Osteoblast (primary cell): ENCODE measurements at regions not wholly inside any gene's neighbourhood (a gene's known extent, or its start where the extent isn't known, plus 50 kb on each side); places are given as distances from the start of the nearest gene placed in this dataset.

Experiments
- DNase-seq: peaks from one replicate; pipeline ENCODE4 v3.0.0; 2011; ENCODE audit warnings: low spot score, mixed read lengths; ENCODE audit not compliant: insufficient read length; ENCODE audit errors: missing footprints
- H2AFZ ChIP-seq: 2 replicates; pipeline ENCODE4 v1.6.0; 2011; ENCODE audit warnings: mild to moderate bottlenecking, low read length
- H3K27ac ChIP-seq: 2 replicates; pipeline ENCODE4 v1.5.1; 2011; ENCODE audit warnings: mild to moderate bottlenecking, low read depth, low read length, moderate library complexity
- H3K27me3 ChIP-seq: 2 replicates; pipeline ENCODE4 v1.6.0; 2012; ENCODE audit warnings: mild to moderate bottlenecking, control low read depth, inconsistent platforms, low read length, moderate library complexity; ENCODE audit not compliant: insufficient read depth
- H3K36me3 ChIP-seq: 2 replicates; pipeline ENCODE4 v1.5.1; 2011; ENCODE audit warnings: mild to moderate bottlenecking, low read length, control low read depth, moderate library complexity; ENCODE audit not compliant: insufficient read depth
- H3K4me1 ChIP-seq: 2 replicates; pipeline ENCODE4 v1.5.1; 2011; ENCODE audit warnings: mild to moderate bottlenecking, low read length, control low read depth, moderate library complexity; ENCODE audit not compliant: insufficient read depth
- H3K4me2 ChIP-seq: 2 replicates; pipeline ENCODE4 v1.6.0; 2011; ENCODE audit warnings: mild to moderate bottlenecking, low read length; ENCODE audit not compliant: insufficient read depth
- H3K4me3 ChIP-seq: fragments of 200-600 bp; sonication (generic); 3 replicates; pipeline ENCODE4 v1.5.1; 2012; ENCODE audit warnings: mild to moderate bottlenecking, low read length, inconsistent platforms; ENCODE audit not compliant: insufficient read depth
- H3K79me2 ChIP-seq: 2 replicates; pipeline ENCODE4 v1.6.0; 2012; ENCODE audit warnings: mild to moderate bottlenecking, low read length, control low read depth, inconsistent platforms; ENCODE audit not compliant: insufficient read depth
- H3K9me3 ChIP-seq: 2 replicates; pipeline ENCODE4 v1.5.1; 2011; ENCODE audit warnings: low read depth, low read length, control low read depth
- H4K20me1 ChIP-seq: 2 replicates; pipeline ENCODE4 v1.6.0; 2012; ENCODE audit warnings: mild to moderate bottlenecking, low read length, control low read depth; ENCODE audit not compliant: insufficient read depth
- TF ChIP-seq, protein P1 (sequence below): IDR thresholded peaks from 2 replicates; pipeline ENCODE4 v1.5.1; 2011; ENCODE audit warnings: mild to moderate bottlenecking, low read depth, low read length, moderate library complexity; ENCODE audit errors: extremely low read depth

DNA sequence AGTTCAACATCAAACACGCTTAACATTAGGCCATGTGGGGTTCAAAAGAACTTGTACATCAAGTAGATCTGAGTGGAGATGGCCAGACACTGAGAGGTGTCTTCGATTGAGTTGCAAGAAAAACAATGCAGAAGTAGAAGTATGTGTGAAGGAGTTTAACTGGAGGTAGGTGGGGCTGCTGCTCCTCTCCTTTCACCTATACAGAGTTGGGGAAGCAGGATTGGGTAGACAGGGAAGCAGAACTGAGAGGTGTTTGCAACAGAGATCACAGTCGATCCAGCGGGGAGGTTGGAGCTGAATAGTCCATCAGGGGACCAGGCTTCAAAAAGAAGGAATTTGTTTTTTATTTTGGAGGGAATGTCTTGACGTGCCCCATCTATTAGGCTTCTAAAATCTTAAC is 61.7 kb upstream of the SLC27A6 start:
- no peaks in the 10 kb centered on the region for H3K27me3 ChIP-seq
- H3K27ac ChIP-seq, result no peak overlapping the region
- DNase-seq, result no peak
- no peaks in the 10 kb centered on the region for H3K79me2 ChIP-seq
- TF ChIP-seq, protein P1, sequence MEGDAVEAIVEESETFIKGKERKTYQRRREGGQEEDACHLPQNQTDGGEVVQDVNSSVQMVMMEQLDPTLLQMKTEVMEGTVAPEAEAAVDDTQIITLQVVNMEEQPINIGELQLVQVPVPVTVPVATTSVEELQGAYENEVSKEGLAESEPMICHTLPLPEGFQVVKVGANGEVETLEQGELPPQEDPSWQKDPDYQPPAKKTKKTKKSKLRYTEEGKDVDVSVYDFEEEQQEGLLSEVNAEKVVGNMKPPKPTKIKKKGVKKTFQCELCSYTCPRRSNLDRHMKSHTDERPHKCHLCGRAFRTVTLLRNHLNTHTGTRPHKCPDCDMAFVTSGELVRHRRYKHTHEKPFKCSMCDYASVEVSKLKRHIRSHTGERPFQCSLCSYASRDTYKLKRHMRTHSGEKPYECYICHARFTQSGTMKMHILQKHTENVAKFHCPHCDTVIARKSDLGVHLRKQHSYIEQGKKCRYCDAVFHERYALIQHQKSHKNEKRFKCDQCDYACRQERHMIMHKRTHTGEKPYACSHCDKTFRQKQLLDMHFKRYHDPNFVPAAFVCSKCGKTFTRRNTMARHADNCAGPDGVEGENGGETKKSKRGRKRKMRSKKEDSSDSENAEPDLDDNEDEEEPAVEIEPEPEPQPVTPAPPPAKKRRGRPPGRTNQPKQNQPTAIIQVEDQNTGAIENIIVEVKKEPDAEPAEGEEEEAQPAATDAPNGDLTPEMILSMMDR, result no peak
- H4K20me1 ChIP-seq, result no peaks in the 10 kb centered on the region
- H3K9me3 ChIP-seq, result no peaks in the 10 kb centered on the region
- H3K36me3 ChIP-seq, result no peaks in the 10 kb centered on the region
- no peak overlapping the region for H3K4me2 ChIP-seq
- no peak overlapping the region for H2AFZ ChIP-seq
- no peak overlapping the region for H3K4me3 ChIP-seq
- no peaks in the 10 kb centered on the region for H3K4me1 ChIP-seq

GRCh38 chr5:128904805-128905567 is 60.3 kb upstream of the SLC27A6 start:
- Histone ChIP-seq H3K4me1 (no peaks in the 10 kb centered on the region), H3K9me3 (no peaks in the 10 kb centered on the region)

DNA sequence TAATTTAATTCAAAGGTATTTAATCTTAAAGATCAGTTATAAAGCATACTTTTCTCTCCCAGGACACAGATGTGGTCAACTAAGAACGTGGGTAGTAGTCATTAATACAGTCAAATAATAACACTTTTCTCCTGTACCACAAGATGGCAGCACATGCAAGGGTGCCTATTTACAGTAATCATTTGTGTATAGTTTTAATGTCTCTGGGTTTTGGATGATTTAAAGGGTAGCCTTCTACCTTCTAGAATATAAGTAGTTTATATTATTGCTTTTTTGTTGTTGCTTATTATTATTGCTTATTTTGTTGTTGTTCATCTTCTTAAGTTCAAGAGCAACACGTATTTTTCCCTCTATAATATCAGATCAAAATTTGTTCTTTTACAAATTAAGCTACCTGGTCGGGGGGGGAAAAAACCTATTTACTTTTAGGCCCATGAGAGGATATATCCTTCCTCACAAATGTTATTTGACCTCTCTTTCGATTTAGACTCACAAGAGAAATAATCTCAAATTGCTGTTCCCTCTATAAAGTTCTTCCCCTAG is 59.6 kb upstream of the SLC27A6 start:
- Histone ChIP-seq H3K36me3 (no peaks in the 10 kb centered on the region), H2AFZ (no peak overlapping the region), H3K4me2 (no peak overlapping the region), H3K4me3 (no peak overlapping the region), H3K9me3 (no peaks in the 10 kb centered on the region), H3K27me3 (no peaks in the 10 kb centered on the region), H3K27ac (no peak overlapping the region), H4K20me1 (no peaks in the 10 kb centered on the region), H3K4me1 (no peaks in the 10 kb centered on the region), H3K79me2 (no peaks in the 10 kb centered on the region)
- TF ChIP-seq, protein P1, result peak; percentile 71
- no peak for DNase-seq

More at GRCh38 chr5:128904805-128905567, 60.3 kb upstream of the SLC27A6 start:
- TF ChIP-seq, protein P1, result no peak
- Histone ChIP-seq H3K79me2 (no peaks in the 10 kb centered on the region), H3K27ac (no peak overlapping the region), H2AFZ (no peak overlapping the region), H3K4me3 (no peak overlapping the region), H3K27me3 (no peaks in the 10 kb centered on the region), H3K4me2 (no peak overlapping the region), H3K36me3 (no peaks in the 10 kb centered on the region), H4K20me1 (no peaks in the 10 kb centered on the region)
- DNase-seq, result no peak

DNA sequence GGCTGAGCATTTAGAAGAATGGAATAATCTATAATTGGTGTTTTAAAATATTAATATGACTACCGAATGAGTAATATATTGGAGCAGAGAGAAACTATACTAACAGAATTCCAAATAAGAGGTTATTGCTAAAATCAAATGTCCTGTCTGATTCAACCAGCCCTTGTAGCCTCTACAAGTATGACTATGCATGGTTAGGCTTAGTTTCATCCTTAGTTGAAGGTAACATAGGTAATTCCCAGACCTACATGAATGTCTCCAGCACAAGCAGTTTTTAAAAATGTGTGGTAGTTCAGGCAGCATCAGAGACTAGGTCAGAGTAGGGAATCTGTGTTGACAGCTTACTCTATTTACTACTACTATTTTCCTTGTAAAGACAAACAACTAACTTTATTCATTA is 51.7 kb upstream of the SLC27A6 start:
- no peaks in the 10 kb centered on the region for H3K4me1 ChIP-seq
- no peaks in the 10 kb centered on the region for H3K9me3 ChIP-seq
- no peak overlapping the region for H3K4me3 ChIP-seq
- no peak overlapping the region for H3K27ac ChIP-seq
- no peaks in the 10 kb centered on the region for H4K20me1 ChIP-seq
- no peaks in the 10 kb centered on the region for H3K27me3 ChIP-seq
- H3K79me2 ChIP-seq, result no peaks in the 10 kb centered on the region
- TF ChIP-seq, protein P1, result no peak
- no peaks in the 10 kb centered on the region for H3K36me3 ChIP-seq
- no peak overlapping the region for H3K4me2 ChIP-seq
- DNase-seq, result no peak
- no peak overlapping the region for H2AFZ ChIP-seq
